ENCODE measurements at regions not wholly inside any gene's neighbourhood (a gene's known extent, or its start where the extent isn't known, plus 50 kb on each side); places are given as distances from the start of the nearest gene placed in this dataset.
"Not testable (repeated sequence)": the region's sequence is repeated elsewhere in the genome, so short reads cannot be mapped to it uniquely, and the experiment has no call there.

GRCh38 chr17:63279498-63280230 lies 166.4 kb downstream of the CYB561 start:
- no peak for TF ChIP-seq JUND (IDR thresholded peaks at IDR 0.05; ENCODE audit: low read depth)
- DNase-seq (ENCODE audit: low read depth in 1 of 2, low spot score in 1 of 2), result no peak
- in situ Hi-C loops (cut with HindIII; ENCODE audit: low pct_unique_long_range_greater_than_20kb, low sequenced_read_pairs), result no loop called here

DNA sequence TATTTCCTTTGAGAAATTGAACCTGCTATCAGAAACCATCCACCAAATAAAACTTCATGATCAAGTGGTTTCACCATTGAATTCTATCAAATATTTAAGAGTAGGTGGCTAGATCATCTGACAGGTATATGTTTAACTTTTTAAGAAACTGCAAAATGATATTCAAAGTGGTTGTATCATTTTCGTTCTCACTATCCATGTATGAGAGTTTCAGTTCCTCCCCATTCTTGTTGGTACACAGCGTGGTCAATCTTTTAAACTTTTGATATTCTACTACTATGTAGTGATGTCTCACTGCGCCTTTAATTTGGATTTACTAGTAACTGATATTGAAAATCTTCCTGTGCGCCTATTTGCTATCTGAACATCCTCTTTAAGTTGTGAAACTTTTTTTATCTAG lies 163.7 kb downstream of the CYB561 start:
- in situ Hi-C loops (cut with HindIII; ENCODE audit: low pct_unique_long_range_greater_than_20kb, low sequenced_read_pairs), result no loop called here
- no peak for DNase-seq (ENCODE audit: low read depth in 1 of 2, low spot score in 1 of 2)
- TF ChIP-seq JUND (IDR thresholded peaks at IDR 0.05; ENCODE audit: low read depth), result no peak

- no peak for TF ChIP-seq JUND (IDR thresholded peaks at IDR 0.05; ENCODE audit: low read depth)
- in situ Hi-C loops (cut with HindIII; ENCODE audit: low pct_unique_long_range_greater_than_20kb, low sequenced_read_pairs), result no loop called here
- no peak for DNase-seq (ENCODE audit: low read depth in 1 of 2, low spot score in 1 of 2)
These were observed 160.6 kb downstream of the CYB561 start for GRCh38 chr17:63285551-63285950.

DNA sequence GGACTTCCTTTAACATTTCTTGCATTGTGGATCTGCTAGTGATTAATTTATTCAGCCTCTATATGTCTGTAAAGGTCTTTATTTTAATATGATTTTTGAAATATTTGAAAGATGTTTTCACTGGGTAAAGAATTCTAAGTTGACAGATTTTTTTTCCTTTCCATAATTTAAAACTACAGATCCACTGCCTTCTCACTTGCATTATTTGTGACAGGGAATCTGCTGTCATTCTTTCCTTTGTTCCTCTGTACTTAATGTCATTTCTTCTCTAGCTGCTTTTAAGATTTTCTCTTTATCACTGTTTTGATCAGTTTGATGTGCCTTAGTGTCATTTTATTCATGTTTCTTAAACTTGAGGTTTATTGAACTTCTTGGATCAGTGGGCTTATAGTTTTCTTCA lies 159.9 kb downstream of the CYB561 start:
- no peak for DNase-seq (ENCODE audit: low read depth in 1 of 2, low spot score in 1 of 2)
- in situ Hi-C loops (cut with HindIII; ENCODE audit: low pct_unique_long_range_greater_than_20kb, low sequenced_read_pairs), result no loop called here
- no peak for TF ChIP-seq JUND (IDR thresholded peaks at IDR 0.05; ENCODE audit: low read depth)

- DNase-seq (ENCODE audit: low read depth in 1 of 2, low spot score in 1 of 2); in situ Hi-C loops (cut with HindIII; ENCODE audit: low pct_unique_long_range_greater_than_20kb, low sequenced_read_pairs): not testable (repeated sequence)
These were observed 159.1 kb downstream of the CYB561 start for GRCh38 chr17:63287006-63287405.

DNA sequence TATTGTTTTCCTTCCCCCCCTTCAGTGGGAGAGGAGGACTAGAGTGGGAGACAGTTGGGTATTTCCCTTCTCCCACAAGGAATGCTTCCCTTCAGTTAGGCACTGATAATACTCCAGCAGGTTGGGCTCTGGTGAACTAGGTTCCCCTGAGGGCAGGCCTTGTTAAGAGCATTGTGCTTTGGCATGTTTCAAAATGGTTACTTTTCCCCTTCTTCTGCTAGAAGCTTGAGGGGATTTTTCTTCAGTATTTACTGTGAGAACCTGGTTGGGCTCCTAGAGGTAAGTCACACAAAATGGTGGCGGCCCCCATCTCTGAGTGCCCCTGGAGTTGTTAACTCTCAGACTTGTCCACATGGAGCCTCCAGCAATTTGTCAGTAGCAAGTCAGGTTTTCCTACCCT lies 156.2 kb downstream of the CYB561 start:
- no peak for DNase-seq (ENCODE audit: low read depth in 1 of 2, low spot score in 1 of 2)
- no peak for TF ChIP-seq JUND (IDR thresholded peaks at IDR 0.05; ENCODE audit: low read depth)
- in situ Hi-C loops (cut with HindIII; ENCODE audit: low pct_unique_long_range_greater_than_20kb, low sequenced_read_pairs), result no loop called here

DNA sequence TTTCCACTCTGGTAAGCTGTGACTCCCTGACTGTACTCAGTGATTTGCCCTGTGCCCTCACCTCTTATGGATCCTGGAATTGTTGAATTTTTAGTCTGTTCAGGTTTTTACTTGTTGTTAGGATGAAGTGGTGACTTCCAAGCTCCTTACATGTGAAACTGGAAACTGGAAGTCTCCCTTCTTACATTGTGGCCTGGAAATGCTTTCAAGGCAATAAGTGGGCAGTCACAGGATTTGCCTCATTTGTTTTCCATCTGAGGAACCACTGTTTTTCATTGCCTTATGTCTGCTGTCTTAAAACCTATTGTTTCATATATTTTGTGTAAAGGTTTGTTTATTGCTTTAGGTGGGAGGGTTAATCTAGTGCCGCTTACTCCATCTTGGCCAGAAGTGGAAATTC lies 155.8 kb downstream of the CYB561 start:
- no peak for TF ChIP-seq JUND (IDR thresholded peaks at IDR 0.05; ENCODE audit: low read depth)
- in situ Hi-C loops (cut with HindIII; ENCODE audit: low pct_unique_long_range_greater_than_20kb, low sequenced_read_pairs), result no loop called here
- no peak for DNase-seq (ENCODE audit: low read depth in 1 of 2, low spot score in 1 of 2)

- no peak for DNase-seq (ENCODE audit: low read depth in 1 of 2, low spot score in 1 of 2)
- in situ Hi-C loops (cut with HindIII; ENCODE audit: low pct_unique_long_range_greater_than_20kb, low sequenced_read_pairs), result no loop called here
- no peak for TF ChIP-seq JUND (IDR thresholded peaks at IDR 0.05; ENCODE audit: low read depth)
These were observed 155.3 kb downstream of the CYB561 start for GRCh38 chr17:63290784-63291183.

DNA sequence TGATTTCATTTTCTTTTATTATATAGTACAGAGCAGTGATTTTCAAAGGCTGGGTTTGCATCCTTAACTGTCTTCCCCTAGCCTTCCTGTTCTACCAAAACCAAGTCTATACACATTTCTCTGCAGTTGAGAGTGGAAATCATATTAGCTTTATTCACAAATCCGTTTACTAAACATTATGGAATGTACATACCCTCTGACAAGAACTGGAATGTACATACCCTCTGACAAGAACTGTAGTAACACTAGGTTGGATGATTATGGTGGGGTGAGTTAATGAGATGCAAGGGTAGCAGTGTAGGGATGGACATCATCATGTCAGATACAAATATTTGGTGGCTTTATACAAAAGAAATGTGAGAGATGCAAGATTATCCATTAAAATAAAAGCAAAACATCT lies 154.8 kb downstream of the CYB561 start:
- in situ Hi-C loops (cut with HindIII; ENCODE audit: low pct_unique_long_range_greater_than_20kb, low sequenced_read_pairs), result no loop called here

DNA sequence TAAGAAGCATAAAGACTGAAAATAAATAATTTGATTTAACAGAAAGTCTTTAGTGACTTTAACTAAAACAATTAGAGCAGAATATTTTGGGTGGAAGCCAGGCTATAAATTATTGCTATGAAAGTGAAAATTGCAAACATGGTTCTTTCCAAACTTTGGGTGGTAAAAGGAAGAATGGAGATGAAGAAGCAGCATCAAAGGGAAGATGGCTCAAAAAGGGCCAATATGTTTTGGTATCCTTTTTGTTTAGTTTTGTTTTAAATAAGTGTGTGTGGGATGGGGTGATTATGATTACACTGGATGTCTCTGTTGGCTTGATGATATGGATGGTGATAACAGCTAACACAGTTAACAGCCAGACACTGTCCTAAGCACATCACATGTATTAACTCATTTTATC lies 153.7 kb downstream of the CYB561 start:
- in situ Hi-C loops (cut with HindIII; ENCODE audit: low pct_unique_long_range_greater_than_20kb, low sequenced_read_pairs), result no loop called here
- TF ChIP-seq JUND (IDR thresholded peaks at IDR 0.05; ENCODE audit: low read depth), result no peak
- DNase-seq (ENCODE audit: low read depth in 1 of 2, low spot score in 1 of 2), result no peak

More for the DNA sequence above, 154.8 kb downstream of the CYB561 start:
- DNase-seq (ENCODE audit: low read depth in 1 of 2, low spot score in 1 of 2), result no peak
- no peak for TF ChIP-seq JUND (IDR thresholded peaks at IDR 0.05; ENCODE audit: low read depth)

DNA sequence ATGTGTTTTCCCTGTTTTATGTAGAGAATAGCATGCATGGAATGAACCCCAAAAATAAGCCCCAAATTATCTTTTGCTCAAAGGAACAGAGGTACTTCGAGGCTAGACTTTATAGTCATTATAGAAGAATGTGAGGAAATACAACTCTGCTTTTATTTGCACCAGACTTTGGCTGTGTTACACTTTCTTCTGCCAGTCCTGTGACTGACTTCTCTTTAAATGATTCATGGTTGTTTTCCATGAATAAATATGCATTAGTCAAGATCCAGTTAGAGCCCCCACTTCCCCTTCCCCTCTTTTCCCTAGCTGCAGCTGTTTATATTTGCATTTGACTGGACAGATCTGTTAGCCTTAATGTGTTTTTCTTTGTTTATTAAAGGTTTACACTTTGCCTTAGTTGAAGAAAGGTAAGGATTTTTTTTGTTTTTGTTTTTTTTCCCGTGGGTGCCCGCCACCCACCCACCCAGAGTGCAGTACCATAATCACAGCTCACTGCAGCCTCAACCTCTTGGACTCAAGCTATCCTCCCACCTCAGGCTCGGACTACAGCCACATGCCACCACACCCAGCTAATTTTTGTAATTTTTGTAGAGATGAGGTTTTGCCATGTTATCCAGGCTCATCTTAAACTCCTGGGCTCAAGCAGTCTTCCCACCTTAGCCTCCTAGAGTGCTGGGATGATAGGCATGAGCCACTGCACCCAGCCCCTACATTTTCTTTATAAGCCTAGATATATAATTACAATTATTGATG lies 152.6 kb downstream of the CYB561 start:
- TF ChIP-seq JUND (IDR thresholded peaks at IDR 0.05; ENCODE audit: low read depth), result no peak
- no peak for DNase-seq (ENCODE audit: low read depth in 1 of 2, low spot score in 1 of 2)
- in situ Hi-C loops (cut with HindIII; ENCODE audit: low pct_unique_long_range_greater_than_20kb, low sequenced_read_pairs), result no loop called here

DNA sequence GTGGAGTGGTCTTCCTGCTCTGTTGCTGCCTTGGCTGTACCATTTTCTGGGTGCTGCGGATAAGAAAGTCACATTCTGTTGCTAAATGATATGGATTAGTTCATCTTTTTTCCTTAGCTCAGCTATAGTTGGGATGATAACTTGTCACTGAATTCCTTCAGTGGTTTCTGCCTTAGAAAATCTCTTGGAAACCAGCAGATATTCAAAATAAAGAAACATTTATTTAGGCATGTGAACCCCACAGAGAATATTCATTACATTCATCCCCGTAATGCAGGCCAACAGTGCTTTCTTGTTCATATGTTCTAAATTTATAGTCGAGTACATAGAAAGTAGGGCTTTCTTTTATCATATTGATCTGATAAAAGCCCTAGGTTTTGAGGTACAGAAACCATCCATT lies 151.3 kb downstream of the CYB561 start:
- no peak for TF ChIP-seq JUND (IDR thresholded peaks at IDR 0.05; ENCODE audit: low read depth)
- DNase-seq (ENCODE audit: low read depth in 1 of 2, low spot score in 1 of 2), result no peak
- in situ Hi-C loops (cut with HindIII; ENCODE audit: low pct_unique_long_range_greater_than_20kb, low sequenced_read_pairs), result no loop called here

- in situ Hi-C loops (cut with HindIII; ENCODE audit: low pct_unique_long_range_greater_than_20kb, low sequenced_read_pairs), result no loop called here
These were observed 150.8 kb downstream of the CYB561 start for GRCh38 chr17:63295288-63295687.

More at GRCh38 chr17:63295288-63295687, 150.8 kb downstream of the CYB561 start:
- TF ChIP-seq JUND (IDR thresholded peaks at IDR 0.05; ENCODE audit: low read depth), result no peak
- DNase-seq (ENCODE audit: low read depth in 1 of 2, low spot score in 1 of 2), result no peak

Measured in T47D (cell line).